HG02678 (cell line): ENCODE measurements at regions not wholly inside any gene's neighbourhood (a gene's known extent, or its start where the extent isn't known, plus 50 kb on each side); places are given as distances from the start of the nearest gene placed in this dataset.
"Not testable (repeated sequence)": the region's sequence is repeated elsewhere in the genome, so short reads cannot be mapped to it uniquely, and the experiment has no call there.

ENCODE experiments used
- ATAC-seq: cut with Tn5 transposase; IDR thresholded peaks from one replicate; pipeline ENCODE4 v1.9.1; 2021; ENCODE audit warnings: mild to moderate bottlenecking, moderate library complexity; ENCODE audit not compliant: unreplicated experiment

GRCh38 chr3:74003734-74004133 lies 379.0 kb upstream of the PDZRN3 start:
- no peak for ATAC-seq

DNA sequence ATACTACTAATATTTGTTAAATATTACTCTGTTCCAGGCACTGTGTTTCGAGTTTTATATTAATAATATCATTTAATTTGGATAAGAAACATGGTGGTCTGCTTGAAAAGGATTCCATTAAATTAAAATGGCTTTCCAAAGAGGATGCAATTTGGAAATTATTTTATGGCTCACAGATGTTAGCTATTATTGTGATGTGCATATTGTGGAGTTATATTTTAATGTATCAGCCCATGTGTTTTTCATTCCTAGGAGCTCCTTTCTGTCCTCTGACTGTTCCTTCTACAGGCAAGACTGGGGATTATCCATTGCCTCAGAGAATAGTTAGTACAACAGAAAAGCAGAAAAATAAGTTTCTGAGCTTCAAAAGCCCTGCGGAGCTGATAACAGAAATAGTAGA lies 376.7 kb upstream of the PDZRN3 start:
- ATAC-seq: no peak

DNA sequence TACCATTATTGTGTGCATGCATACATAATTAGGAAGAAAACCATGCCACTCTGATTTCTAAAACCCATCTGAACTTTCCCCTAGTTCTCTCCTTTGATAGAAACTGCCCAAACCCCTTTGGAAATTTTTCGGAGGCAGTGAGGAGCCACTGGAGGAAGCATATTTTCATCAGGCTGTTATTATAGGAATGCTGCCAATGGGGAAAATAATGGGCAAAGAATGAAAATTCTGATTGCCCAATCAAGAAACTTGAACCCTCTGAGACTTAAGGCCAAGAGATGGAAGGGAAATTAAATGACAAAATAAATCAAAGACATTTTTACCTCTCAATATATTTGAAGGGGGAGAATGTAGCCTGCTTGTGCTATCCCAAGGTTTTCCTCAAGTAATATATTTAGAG lies 376.0 kb upstream of the PDZRN3 start:
- ATAC-seq: no peak

DNA sequence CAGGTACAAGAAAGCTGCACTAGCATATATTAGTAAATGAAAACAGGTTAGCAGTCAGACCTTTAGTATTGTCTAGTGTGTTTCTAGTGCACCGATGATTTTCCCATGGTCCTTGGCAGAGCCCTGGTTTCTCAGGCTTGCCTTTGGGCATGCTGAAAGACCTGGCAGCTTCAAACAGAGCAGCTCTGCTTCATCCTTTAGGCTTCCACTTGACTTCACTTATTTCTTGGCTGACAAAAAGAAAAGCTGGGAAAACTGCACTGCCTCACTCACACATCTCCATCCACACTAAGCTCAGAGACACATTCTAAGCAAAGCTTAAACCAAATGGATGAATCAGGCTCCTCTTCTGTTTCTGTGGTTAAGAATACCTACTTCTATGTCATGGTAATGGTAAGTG lies 374.8 kb upstream of the PDZRN3 start:
- no peak for ATAC-seq

GRCh38 chr3:73990691-73991090 lies 365.9 kb upstream of the PDZRN3 start:
- not testable (repeated sequence) for ATAC-seq

- ATAC-seq: no peak
Observed at GRCh38 chr3:73966733-73967132, 342.0 kb upstream of the PDZRN3 start.

- no peak for ATAC-seq
Observed at GRCh38 chr3:73964818-73965217, 340.1 kb upstream of the PDZRN3 start.

- no peak for ATAC-seq
Observed at GRCh38 chr3:73955494-73956070, 330.8 kb upstream of the PDZRN3 start.

GRCh38 chr3:73954506-73954905 lies 329.8 kb upstream of the PDZRN3 start:
- ATAC-seq: no peak

DNA sequence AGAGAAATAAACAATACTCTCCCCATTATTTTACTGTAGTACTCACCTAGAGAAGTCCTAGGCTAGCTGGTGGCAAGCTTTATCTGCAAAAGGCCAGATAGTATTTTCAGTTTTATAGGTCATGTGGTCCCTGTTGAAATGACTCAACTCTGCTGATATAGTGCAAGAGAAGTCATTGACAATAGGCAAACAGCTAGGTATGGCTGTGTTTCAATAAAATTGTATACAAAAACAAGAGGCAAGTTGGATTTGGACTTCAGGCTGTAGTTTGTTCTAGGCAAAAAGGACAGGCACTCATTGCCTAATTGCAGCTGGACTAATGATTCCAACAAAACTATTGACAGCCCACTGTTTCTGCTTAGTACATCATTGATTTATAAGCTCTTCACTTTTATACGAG lies 328.0 kb upstream of the PDZRN3 start:
- no peak for ATAC-seq

GRCh38 chr3:73950865-73951558 lies 326.3 kb upstream of the PDZRN3 start:
- no peak for ATAC-seq

DNA sequence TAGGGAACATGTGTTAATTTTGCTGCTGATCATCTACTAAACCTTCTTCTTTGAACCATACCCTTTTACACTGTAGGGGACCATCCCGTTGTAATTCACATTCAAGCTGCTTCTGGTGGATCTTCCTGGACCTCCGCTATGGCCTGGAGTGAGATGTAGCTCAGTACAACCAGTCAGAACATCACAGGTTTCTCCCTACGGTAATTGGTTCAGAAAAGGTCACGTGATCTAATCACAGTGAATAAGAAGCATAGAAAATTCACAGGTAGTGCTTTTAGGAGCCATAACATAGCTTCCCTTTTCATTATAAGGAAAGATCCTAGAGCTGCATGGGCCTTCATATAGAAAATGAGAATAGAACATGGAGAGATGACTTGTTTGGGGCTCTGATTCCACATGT lies 320.8 kb upstream of the PDZRN3 start:
- no peak for ATAC-seq

- ATAC-seq: no peak
Observed at GRCh38 chr3:73939985-73940384, 315.2 kb upstream of the PDZRN3 start.

DNA sequence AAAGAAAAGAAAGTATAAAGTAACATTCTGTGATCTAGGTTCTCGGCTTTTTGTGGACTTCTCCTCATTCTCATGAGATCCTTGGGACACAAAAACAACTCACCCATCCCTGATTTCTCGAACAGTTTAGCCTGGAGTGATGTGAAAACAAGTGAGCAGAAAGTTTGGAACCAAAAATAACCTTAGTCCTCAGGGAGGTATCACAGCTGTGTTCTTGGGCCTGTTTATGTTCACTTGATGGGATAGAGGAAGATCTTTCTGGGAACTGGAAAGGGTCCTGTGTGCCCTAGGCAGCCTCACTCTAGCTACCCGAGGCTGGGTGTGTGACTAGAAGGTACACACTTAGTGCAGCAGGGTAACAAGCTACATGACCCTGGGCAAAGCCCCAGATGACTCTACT lies 308.8 kb upstream of the PDZRN3 start:
- no peak for ATAC-seq

GRCh38 chr3:73927203-73927570 lies 302.4 kb upstream of the PDZRN3 start:
- no peak for ATAC-seq

- ATAC-seq: no peak
Observed at GRCh38 chr3:73926360-73927202, 301.8 kb upstream of the PDZRN3 start.

DNA sequence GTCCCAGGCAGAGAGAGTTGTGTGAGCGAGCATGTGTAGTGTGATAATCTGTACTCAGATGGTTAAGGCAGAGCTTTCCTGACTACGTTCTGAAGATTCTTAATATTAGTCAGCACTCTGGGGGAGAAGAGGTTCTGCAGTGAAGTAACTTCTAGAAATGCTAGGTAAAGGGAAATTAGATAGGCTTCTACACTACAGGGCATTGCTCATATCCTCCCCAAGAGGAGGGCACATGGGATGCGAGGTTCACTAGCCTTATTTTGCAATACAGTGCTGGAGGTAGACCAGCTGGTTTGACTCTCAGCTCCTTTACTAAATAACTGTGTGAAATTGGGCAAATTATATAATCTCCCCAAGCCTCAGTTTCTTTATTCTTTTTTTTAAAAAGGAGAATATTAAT lies 300.3 kb upstream of the PDZRN3 start:
- no peak for ATAC-seq

GRCh38 chr3:73924048-73924447 lies 299.3 kb upstream of the PDZRN3 start:
- ATAC-seq: no peak

- ATAC-seq: no peak
Observed at GRCh38 chr3:73917643-73918042, 292.9 kb upstream of the PDZRN3 start.

GRCh38 chr3:73915886-73916285 lies 291.1 kb upstream of the PDZRN3 start:
- no peak for ATAC-seq

DNA sequence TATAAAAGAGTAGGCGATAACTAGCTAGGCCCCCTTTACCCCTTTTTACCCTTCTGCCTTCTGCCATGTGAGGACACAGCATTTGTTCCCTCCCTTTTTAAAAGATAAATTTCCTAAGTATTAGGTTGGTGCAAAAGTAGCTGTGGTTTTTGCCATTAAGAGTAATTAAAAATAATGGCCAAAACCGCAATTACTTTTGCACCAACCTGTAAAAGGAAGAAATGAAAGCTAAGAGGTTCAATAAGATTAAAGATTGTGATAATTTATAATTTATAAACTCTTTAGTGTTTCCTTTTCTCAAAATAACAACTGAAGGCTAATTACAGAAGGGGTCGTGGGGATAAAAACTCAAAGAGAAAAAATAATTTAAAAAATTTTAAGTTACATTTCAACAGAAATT lies 283.5 kb upstream of the PDZRN3 start:
- ATAC-seq: no peak

DNA sequence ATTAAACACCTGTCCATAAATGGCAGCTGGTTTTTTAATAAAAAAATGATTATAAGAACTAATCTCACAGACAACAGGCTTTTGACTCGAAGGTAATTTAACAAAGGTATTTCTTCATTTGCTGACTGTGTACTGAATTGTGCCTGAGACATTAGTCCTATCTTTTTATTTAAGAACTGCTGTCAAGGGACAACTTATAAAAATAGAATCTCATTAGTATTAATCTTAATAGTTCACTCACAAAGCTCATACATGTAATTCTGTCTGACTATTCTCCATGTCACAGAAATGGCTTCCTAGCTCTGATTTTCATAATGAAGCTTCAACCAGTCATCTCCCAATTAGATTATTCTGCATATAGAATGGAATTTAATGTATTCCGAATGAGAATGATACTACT lies 276.9 kb upstream of the PDZRN3 start:
- no peak for ATAC-seq
